Tibial artery (tissue), 4 donors: ENCODE measurements at regions not wholly inside any gene's neighbourhood (a gene's known extent, or its start where the extent isn't known, plus 50 kb on each side); places are given as distances from the start of the nearest gene placed in this dataset.
A peak's percentile ranks its signal among the peaks of the same experiment; 100 is the strongest.

Experiments
- DNase-seq, 2 donors: peaks; one replicate each; pipeline ENCODE4 v3.0.0-alpha.2; 2019
- H3K27ac ChIP-seq, 2 donors: fragments of 200-600 bp; sonication (generic) in 1 of 2; 1 replicate in 1 of 2; 2 replicates in 1 of 2; pipeline ENCODE4 v1.5.1; 2018 to 2019; ENCODE audit warnings: mild to moderate bottlenecking in 1 of 2
- H3K27me3 ChIP-seq, 2 donors: fragments of 200-600 bp; sonication (generic) in 1 of 2; one replicate each; pipeline versions ENCODE4 v1.5.1 to v1.6.0; 2016 to 2019
- H3K36me3 ChIP-seq, 3 donors: fragments of 200-600 bp; sonication (generic) in 2 of 3; one replicate each; pipeline ENCODE4 v1.5.1; 2016 to 2019; ENCODE audit warnings: mild to moderate bottlenecking in 2 of 3
- H3K4me1 ChIP-seq, 4 donors: fragments of 200-600 bp; sonication (generic) in 2 of 4; 1 replicate in 3 of 4; 2 replicates in 1 of 4; pipeline ENCODE4 v1.5.1; 2016 to 2019
- H3K4me3 ChIP-seq, 2 donors: fragments of 200-600 bp; sonication (generic) in 1 of 2; 1 replicate in 1 of 2; 2 replicates in 1 of 2; pipeline ENCODE4 v1.5.1; 2018 to 2019; ENCODE audit warnings: mild to moderate bottlenecking in 2 of 2
- H3K9me3 ChIP-seq, 3 donors: fragments of 200-600 bp; sonication (generic) in 1 of 3; one replicate each; pipeline ENCODE4 v1.5.1; 2016 to 2019
- CTCF ChIP-seq, 2 experiments: fragments of 200-600 bp in 1 of 2; fragments of 450-650 bp in 1 of 2; IDR thresholded peaks; one replicate each; pipeline ENCODE4 v1.5.1; 2017 to 2019; ENCODE audit warnings: antibody characterized with exemption in 2 of 2, mild to moderate bottlenecking in 1 of 2, moderate library complexity in 1 of 2
- intact Hi-C: fragments of 100-400 bp; cut with DNase I; formaldehyde crosslinking; loops from one replicate; pipeline ENCODE4 v1.15.0; 2023; ENCODE audit warnings: low total_unique reads

- Histone ChIP-seq H3K4me3 (no peak overlapping the region), H3K36me3 (no peaks in the 10 kb centered on the region), H3K27me3 (no peaks in the 10 kb centered on the region), H3K9me3 (no peaks in the 10 kb centered on the region), H3K27ac (peak overlapping the region; percentile 7 to 38), H3K4me1 (peaks cover 0 to 31% (median 5%) of the 10 kb centered on the region in 4 donors)
- intact Hi-C loops = no loop called here
- DNase-seq = no peak
- no peak for TF ChIP-seq CTCF (IDR thresholded peaks at IDR 0.05)
Measured at GRCh38 chr6:141152951-141153350, 979.8 kb upstream of the GJE1 start.

DNA sequence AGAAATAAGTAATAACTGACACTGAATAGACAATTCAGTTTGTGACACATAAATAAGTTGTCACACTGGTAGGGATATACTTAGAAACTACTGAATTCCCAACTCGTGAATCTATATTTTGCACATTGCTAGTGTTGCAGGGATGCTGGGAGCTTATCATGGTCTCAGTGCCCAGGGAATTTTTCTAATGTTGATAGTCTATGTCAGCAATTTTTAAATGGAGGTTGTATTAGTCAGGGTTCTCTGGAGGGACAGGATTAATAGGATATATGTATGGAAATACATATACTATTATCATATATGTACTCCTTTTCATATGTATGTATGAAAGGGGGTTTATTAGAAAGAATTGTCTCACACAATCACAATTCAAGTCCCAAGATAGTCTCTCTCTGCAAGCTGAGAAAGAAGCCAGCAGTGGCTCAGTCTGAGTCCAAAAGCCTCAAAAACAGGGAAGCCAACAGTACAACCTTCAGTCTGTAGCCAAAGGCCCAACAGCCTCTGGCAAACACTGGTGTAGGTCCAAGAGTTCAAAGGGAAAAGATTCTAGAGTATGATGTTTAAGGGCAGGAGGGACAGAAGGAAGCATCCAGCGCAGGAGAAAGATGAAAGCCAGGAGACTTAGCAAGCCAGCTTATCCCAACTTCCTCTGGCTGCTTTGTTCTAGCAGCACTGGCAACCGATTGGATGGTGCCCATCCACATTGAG, 980.9 kb upstream of the GJE1 start:
- H3K4me3 ChIP-seq = no peak overlapping the region
- H3K36me3 ChIP-seq = no peaks in the 10 kb centered on the region
- H3K4me1 ChIP-seq = peaks cover 0 to 31% (median 5%) of the 10 kb centered on the region in 4 donors
- intact Hi-C loops = no loop called here
- H3K27me3 ChIP-seq = no peaks in the 10 kb centered on the region
- no peaks in the 10 kb centered on the region for H3K9me3 ChIP-seq
- DNase-seq = no peak
- peak overlapping the region in 1 of 2 donors; percentile 10 for H3K27ac ChIP-seq
- TF ChIP-seq CTCF (IDR thresholded peaks at IDR 0.05) = no peak

DNA sequence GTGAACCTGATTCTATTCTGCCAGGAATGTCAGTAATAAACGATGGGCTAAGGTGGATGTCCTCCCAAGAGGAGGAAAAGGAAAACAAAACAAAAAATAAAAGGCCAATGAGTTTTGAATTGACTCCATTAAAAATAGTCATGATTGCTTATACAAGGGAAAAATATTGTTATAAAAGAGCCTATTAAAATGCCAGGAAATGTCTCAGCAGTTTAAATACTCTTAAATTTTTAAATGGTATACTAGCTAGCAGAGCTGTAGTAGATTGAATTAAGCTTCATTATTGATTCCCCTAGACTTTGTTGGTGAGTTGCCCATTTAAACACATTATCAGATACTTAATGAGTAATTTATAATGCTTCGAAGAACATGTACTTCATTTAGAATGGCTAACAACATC, 990.9 kb upstream of the GJE1 start:
- no peak for DNase-seq
- Histone ChIP-seq H3K36me3 (no peaks in the 10 kb centered on the region), H3K4me1 (peaks cover 0 to 17% (median 0%) of the 10 kb centered on the region in 4 donors), H3K27ac (no peak overlapping the region), H3K9me3 (no peaks in the 10 kb centered on the region), H3K27me3 (no peaks in the 10 kb centered on the region), H3K4me3 (no peak overlapping the region)
- TF ChIP-seq CTCF (IDR thresholded peaks at IDR 0.05) = no peak
- intact Hi-C loops = no loop called here

DNA sequence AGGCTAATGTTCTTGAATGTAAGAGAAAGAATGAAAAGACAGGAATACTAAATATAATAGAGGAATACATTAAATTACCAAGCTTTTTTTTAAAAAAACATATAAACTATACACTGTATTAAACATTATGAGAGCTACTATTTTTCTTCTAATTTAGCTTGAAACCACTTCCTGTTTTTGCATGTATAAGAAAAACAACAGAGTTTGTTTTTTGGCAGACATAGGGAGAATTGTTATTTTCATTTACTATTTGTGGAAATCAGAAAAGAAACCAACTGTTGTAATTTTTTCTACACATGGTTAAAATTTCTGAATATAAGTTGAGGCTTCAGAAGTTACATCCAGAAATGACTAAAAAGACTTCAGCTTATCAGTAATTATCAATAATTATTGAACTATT, 991.8 kb upstream of the GJE1 start:
- no peaks in the 10 kb centered on the region for H3K9me3 ChIP-seq
- intact Hi-C loops = no loop called here
- no peaks in the 10 kb centered on the region for H3K36me3 ChIP-seq
- DNase-seq = no peak
- no peak overlapping the region for H3K4me3 ChIP-seq
- H3K27me3 ChIP-seq = no peaks in the 10 kb centered on the region
- TF ChIP-seq CTCF (IDR thresholded peaks at IDR 0.05) = no peak
- H3K4me1 ChIP-seq = peaks cover 0 to 18% (median 0%) of the 10 kb centered on the region in 4 donors
- no peak overlapping the region for H3K27ac ChIP-seq

- Histone ChIP-seq H3K27ac (no peak overlapping the region), H3K27me3 (no peaks in the 10 kb centered on the region), H3K4me1 (peaks cover 0 to 33% (median 7%) of the 10 kb centered on the region in 4 donors), H3K4me3 (no peak overlapping the region), H3K9me3 (no peaks in the 10 kb centered on the region), H3K36me3 (no peaks in the 10 kb centered on the region)
- no peak for TF ChIP-seq CTCF (IDR thresholded peaks at IDR 0.05)
- DNase-seq = no peak
- intact Hi-C loops = no loop called here
Measured at GRCh38 chr6:141139461-141139860, 993.3 kb upstream of the GJE1 start.
